GM19351 (cell line): ENCODE measurements at regions not wholly inside any gene's neighbourhood (a gene's known extent, or its start where the extent isn't known, plus 50 kb on each side); places are given as distances from the start of the nearest gene placed in this dataset.

Source experiments
- ATAC-seq: cut with Tn5 transposase; IDR thresholded peaks from one replicate; pipeline ENCODE4 v1.9.1; 2021; ENCODE audit warnings: mild to moderate bottlenecking, moderate library complexity; ENCODE audit not compliant: unreplicated experiment

DNA sequence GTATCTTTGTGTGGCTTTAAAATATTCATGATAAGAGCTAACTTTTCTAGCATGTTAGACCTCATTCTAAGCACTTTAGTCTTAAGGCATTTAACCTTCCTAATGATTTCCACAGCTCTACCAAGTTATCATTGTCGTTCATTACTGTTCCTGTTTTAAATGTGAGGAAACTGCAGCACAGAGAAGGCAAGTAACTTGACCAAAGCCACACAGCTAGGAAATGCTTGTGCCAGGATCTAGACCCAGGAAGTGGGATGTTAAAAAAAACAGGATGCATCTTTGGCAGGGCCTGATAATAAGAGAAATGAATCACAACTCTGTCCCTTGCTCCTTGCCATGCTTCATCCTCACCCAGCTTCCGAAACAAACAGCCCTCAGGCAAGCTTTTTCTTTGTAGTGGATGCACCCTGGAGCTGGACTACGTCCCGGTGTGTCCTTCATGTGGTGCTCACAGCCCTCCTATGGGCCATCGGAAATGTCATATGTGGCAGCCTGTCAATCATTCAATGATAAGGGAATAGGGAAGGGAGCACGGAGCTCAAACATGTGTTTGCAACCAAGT is 196.9 kb upstream of the RREB1 start:
- ATAC-seq = no peak

- no peak for ATAC-seq
These were observed 196.4 kb upstream of the RREB1 start for GRCh38 chr6:6911391-6911790.

GRCh38 chr6:6912817-6913744 is 194.7 kb upstream of the RREB1 start:
- ATAC-seq = no peak

- ATAC-seq = no peak
These were observed 192.5 kb upstream of the RREB1 start for GRCh38 chr6:6915219-6915618.

GRCh38 chr6:6915813-6916547 is 191.8 kb upstream of the RREB1 start:
- no peak for ATAC-seq

DNA sequence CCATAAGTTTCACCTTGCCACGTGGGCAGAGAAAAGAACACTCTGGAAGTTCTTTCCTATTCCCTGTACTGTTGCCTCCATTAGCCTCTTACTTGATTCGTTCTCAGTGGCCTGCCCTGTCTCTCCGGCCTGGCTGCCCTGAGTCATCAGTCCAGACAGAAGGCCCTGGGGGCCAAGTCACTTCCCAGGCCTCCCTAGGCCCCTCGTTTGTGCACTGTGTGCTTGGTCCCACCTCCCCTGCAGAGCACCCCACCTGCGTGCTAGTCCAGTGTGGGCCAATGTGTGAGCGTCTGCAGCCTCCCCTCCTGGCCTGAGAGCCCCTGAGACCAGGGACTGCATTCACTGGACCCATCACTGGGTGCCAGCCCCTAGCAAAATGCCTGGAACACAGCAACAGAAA is 191.2 kb upstream of the RREB1 start:
- no peak for ATAC-seq

GRCh38 chr6:6918216-6918983 is 189.4 kb upstream of the RREB1 start:
- peak; percentile 94 for ATAC-seq

DNA sequence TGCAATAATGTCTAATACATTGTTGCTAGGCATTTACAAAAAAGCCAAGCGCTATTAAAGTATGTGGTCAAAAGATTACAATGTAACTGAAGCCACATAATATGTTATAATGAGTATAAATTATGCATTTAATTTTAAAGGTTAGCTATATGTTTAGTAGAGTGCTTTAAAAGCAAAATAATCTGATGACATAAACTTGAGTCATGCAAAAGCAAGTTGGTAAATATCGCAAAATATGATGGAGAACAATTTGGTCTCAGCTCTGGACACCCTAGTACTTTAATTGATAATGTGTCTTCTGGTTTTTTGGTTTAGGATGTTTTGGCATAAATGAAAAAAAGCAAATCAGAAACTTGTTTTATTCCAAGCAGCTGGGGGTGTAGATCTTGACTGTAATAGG is 188.6 kb upstream of the RREB1 start:
- ATAC-seq = no peak

GRCh38 chr6:6920114-6920986 is 187.4 kb upstream of the RREB1 start:
- ATAC-seq = no peak

- no peak for ATAC-seq
These were observed 186.8 kb upstream of the RREB1 start for GRCh38 chr6:6920987-6921313.

- no peak for ATAC-seq
These were observed 185.6 kb upstream of the RREB1 start for GRCh38 chr6:6922166-6922565.

DNA sequence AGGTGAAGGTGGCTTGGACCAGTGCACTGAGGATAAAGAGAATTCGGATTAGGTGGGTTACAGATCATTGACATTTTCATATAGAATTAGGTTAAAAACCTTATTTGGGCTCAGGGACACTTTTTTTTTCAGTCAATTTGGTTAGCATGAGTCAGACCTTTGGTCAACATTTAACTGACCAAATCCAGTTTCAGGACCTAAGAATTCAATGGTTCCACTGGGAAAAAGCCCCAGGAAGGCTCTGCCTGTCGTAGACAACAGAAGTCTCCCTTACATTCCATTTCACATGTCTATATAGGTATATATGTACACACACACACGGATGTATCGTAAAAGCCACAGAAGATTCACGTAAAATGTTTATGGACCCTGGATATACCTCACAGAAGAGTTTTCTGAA is 184.2 kb upstream of the RREB1 start:
- ATAC-seq = no peak

DNA sequence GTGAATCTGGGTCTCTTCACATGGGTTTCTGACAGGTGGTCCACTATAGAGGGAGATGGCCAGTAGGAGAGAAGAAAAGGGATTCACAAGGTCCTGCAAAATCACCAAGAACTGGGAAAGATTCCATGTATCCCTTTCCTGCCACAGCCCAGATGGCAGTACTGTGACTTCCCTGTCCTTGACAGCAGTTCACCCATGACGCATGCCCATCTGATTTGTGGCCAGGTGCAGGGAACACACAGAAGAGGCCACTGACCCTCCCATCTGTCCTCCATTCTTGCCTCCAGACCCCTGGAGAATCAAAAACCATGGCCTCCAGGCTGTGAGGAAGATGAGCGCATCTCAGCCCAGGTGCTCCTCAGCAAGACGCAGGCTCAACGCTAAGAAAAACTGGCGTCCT is 183.1 kb upstream of the RREB1 start:
- ATAC-seq = no peak

DNA sequence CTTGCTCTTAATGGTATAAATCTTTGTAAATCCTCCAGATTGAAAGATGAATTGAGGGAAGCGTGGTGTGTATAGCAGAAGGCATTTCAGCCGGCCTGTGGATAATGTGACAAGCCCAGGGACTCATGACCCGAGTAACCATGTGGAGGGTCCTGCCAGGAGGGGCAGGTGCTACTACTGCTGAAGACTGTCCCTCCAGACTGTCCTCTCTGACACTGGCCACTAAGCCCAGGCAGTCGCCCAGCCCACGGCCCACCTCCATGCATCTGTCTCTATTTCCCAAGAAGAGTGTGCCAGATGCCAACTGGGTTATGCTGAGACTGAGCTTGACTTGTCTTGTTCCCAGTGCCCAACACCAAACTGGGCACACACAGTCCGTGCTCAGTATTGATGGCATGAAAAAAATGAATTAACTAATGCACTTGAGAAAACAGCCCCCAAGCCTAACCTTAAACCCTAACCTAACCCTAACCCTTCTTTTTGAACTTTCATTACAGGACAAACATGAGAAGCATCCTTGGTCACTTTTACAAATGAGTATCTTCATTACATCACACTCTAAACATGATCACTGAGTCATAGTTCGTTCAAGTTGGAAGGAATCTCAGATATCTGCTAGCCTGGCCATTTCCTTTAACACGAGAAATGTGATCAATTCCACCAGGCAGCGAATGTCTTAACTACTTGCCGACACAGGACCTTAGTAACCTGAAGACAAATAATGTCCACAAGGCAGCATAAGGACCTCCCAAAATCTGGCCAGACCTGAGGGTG is 182.2 kb upstream of the RREB1 start:
- no peak for ATAC-seq

DNA sequence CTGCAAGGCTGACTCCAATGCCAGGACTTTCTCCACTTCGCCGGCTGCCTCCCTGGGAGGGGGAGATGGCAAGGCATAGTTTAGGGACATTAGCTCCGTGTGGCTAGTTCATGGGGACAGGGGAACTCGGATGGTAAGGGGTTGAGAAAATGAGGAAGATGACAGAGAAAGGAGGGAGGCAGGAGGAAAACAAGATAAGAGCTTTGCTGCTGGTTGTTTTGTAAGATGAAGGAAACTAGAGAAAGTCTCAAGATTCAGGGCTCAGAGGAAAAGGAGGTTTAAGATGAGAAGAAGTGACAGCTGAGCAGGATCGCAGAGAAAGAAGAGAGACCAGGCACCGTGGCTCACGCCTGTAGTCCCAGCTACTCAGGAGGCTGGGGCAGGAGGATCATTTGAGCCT is 180.9 kb upstream of the RREB1 start:
- ATAC-seq = no peak

- no peak for ATAC-seq
These were observed 180.0 kb upstream of the RREB1 start for GRCh38 chr6:6927521-6928361.

- ATAC-seq = no peak
These were observed 177.4 kb upstream of the RREB1 start for GRCh38 chr6:6930223-6930880.
